HT-29 (cell line): ENCODE measurements at regions not wholly inside any gene's neighbourhood (a gene's known extent, or its start where the extent isn't known, plus 50 kb on each side); places are given as distances from the start of the nearest gene placed in this dataset.
"Not testable (repeated sequence)": the region's sequence is repeated elsewhere in the genome, so short reads cannot be mapped to it uniquely, and the experiment has no call there.

ENCODE experiments used
- DNase-seq: peaks from one replicate; pipeline ENCODE4 v3.0.0-alpha.2; 2015; ENCODE audit warnings: low spot score

- no peak for DNase-seq
Measured at GRCh38 chr20:53723045-53723444, 129.4 kb upstream of the ZNF217 start.

DNA sequence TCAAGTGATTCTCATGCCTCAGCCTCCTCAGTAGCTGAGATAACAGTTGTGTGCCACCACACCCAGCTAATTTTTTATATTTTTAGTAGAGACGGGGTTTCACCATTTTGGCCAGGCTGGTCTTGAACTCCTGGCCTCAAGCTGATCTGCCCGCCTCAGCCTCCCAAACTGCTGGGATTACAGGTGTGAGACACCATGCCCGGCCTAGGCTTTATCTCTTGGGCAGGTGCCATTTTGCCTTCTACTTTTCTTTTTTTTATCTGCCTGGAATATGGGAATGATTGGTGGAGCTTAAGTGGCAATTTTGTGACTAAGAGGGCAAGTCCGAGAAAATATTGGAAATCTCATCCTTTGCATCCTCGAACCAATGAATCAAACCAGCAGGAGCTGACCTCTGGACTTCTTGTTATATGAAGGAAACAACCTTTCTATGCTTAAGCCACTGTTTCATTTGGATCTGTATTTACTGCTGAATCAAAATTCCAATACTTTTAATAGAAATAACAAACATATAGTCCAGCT is 128.9 kb upstream of the ZNF217 start:
- DNase-seq = no peak

- not testable (repeated sequence) for DNase-seq
Measured at GRCh38 chr20:53721445-53721963, 127.9 kb upstream of the ZNF217 start.

DNA sequence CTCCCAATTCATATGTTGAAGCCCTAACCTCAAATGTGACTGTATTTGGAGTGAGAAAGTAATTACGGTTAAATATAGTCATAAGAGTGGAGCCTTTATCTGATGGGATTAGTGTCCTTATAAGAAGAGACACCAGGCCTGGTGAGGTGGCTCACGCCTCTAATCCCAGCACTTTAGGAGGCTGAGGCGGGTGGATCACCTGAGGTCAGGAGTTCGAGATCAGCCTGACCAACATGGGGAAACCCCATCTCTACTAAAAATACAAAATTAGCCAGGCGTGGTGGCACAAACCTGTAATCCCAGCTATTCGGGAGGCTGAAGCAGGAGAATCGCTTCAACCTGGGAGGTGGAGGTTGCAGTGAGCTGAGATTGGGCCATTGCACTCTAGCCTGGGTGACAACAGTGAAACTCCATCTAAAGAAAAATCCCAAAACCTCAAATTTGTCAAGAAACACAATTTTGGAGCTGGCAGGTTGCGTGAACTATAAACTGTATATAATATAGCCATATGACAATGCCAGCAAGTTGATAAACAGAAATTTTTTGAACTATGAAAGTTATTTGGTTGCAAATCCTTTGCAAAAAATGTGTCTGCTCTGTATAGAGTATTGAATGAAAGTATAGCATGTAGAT is 125.6 kb upstream of the ZNF217 start:
- not testable (repeated sequence) for DNase-seq

GRCh38 chr20:53718142-53719021 is 124.7 kb upstream of the ZNF217 start:
- DNase-seq = no peak

- DNase-seq = no peak
Measured at GRCh38 chr20:53716395-53716794, 122.8 kb upstream of the ZNF217 start.

GRCh38 chr20:53714524-53714923 is 120.9 kb upstream of the ZNF217 start:
- no peak for DNase-seq

GRCh38 chr20:53713328-53714056 is 119.9 kb upstream of the ZNF217 start:
- no peak for DNase-seq

DNA sequence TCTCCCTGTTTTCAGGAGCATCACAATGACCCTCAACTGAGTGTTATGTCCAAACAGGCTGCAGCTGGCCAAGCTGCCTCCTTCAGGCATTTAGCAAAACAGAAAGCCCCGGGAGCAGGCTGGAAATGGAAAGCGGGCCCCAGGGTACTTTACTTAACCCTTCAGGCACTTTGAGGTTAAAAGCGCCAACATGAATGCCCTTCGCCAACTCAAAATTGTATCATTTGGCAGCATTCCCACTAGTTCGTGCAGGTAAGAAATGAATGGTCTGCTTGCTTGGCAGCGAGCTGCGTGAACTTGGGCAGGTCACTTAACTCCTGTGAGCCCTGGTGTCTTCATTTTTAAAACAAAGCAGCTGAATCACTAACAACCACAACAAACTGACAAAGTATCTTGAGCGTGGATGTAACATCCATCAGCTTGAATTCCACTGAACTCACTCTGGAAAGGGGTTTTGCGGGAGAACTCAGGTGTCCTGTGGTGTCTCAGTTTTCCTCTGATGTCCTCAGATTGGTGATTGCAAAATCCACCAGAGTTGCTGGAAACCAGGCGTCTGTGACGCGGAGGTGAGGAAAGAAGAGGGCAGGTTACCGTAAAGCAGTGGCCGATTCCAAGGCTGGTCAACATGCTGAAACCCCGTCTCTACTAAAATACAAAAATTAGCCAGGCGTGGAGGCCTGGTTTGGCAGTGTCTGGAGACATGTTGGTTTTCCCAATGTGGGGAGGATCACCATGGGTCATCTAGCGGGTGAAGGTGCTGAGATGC is 118.8 kb upstream of the ZNF217 start:
- no peak for DNase-seq

- peak; percentile 45 for DNase-seq
Measured at GRCh38 chr20:53711333-53712211, 117.9 kb upstream of the ZNF217 start.

DNA sequence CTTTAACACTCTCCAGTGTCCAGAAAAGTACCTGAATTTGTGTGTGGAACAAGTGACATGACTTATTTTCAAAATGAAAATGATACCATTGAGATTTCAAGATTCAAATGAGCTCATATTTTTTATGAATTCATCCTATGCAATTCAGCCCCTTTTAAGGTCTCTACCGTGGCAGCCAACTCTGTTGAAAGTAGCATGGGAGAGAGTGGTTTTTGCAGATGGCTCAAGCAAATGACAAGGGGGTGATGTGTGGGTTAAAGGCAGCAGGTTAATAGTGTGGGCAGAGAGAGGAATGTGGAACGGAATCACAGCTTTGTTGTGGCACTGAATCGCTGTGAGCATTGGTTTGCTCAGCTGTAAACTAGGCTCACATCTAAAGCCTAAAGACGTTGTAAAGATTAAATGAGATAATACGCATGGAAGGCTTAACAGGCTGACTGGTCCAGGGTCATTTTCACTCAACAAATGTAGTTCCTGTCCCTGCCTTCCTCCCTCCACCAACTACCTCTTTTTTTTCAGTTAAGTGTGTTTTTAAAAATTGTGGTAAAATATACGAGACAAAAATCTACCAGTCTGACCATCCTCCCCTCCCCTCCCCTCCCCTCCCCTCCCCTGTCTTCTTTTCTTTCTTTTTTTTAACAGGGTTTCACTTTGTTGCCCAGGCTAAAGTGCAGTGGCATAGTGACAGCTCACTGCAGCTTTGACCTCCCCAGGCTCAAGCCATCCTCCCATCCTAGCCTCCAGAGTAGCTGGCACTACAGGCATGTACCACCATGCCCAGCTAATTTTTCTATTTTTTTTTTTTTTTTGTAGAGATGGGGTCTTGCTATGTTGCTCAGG is 114.7 kb upstream of the ZNF217 start:
- peak; percentile 83 for DNase-seq

- no peak for DNase-seq
Measured at GRCh38 chr20:53707371-53708055, 113.9 kb upstream of the ZNF217 start.

- no peak for DNase-seq
Measured at GRCh38 chr20:53706466-53707370, 113.1 kb upstream of the ZNF217 start.

DNA sequence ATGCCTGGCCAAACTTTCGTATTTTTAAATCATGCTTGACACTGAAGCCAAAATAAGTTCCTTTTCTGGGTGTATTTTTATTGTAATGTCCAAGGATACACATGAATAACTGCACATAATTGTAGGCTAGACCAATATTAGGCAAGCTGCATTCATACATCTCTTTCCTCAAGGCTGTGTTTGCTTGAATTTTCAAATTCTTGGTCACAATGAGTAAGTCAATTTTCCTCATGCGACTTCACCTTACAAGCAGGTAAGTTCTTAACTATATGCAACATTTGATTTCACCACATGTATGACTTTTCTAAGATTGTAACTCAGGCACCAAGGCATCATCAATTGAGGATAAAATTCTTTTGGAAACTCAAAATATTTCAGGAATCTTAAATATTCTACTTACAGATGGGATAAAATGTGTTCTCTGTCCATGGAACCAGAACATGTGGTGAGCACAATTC is 112.4 kb upstream of the ZNF217 start:
- no peak for DNase-seq

DNA sequence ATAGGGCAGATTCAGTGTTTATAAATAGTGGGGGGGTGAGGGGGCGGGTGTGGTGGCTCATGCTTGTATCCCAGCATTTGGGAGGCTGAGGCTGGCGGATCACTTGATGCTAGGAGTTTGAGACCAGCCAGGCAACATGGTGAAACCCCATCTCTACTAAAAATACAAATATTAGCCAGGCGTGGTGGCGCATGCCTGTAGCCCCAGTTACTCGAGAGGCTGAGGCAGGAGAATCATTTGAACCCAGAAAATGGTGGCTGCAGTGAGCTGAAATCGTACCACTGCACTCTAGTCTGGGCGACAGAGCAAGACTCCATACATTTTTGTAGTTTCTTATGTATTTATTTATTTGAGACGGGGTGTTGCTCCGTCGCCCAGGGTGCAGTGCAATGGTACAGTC is 109.0 kb upstream of the ZNF217 start:
- DNase-seq = no peak

DNA sequence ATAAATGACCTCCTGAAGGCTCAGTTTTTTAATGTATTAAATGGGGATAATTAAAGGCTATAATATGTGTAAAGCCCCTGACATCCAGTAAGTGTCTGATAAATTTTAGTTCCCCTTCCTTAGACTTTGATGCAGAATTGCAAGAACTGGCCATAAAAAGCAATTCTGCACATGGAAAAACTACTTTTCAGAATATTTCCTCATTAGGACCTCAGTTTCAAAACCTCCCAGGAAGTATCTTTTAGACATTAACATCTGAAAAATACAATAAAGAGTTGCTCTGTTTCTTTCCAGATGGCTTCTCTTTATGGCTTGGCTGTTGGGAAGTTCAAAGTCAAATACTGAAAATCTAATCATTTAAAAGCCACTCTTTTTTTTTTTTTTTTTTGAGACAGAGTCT is 106.3 kb upstream of the ZNF217 start:
- no peak for DNase-seq

- DNase-seq = no peak
Measured at GRCh38 chr20:53699085-53699674, 105.5 kb upstream of the ZNF217 start.
